HG03469 (cell line): ENCODE measurements at regions not wholly inside any gene's neighbourhood (a gene's known extent, or its start where the extent isn't known, plus 50 kb on each side); places are given as distances from the start of the nearest gene placed in this dataset.
"Not testable (repeated sequence)": the region's sequence is repeated elsewhere in the genome, so short reads cannot be mapped to it uniquely, and the experiment has no call there.

Experiments used
- ATAC-seq: cut with Tn5 transposase; IDR thresholded peaks from one replicate; pipeline ENCODE4 v1.9.1; 2021; ENCODE audit warnings: mild to moderate bottlenecking, moderate library complexity, moderate number of reproducible peaks; ENCODE audit not compliant: unreplicated experiment

DNA sequence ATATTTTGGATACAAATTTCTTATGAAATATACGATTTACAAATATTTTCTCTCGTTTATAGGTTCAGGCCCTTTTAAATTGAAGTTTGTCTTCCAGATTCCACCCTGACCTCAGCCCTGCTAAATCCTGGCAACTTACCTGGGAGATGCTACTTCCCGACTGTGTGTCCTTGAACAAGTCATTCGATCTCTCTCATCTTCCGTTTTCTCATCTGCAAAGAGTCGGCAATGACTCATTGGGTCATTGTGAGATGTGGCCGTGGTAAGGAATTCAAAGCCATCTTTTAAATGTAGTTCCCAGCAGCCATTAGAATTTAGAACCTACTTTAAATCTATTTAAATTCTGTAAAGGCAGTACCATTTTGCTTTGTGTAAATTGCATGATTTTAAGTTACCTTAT is 72.5 kb downstream of the LHX2 start:
- ATAC-seq: no peak

DNA sequence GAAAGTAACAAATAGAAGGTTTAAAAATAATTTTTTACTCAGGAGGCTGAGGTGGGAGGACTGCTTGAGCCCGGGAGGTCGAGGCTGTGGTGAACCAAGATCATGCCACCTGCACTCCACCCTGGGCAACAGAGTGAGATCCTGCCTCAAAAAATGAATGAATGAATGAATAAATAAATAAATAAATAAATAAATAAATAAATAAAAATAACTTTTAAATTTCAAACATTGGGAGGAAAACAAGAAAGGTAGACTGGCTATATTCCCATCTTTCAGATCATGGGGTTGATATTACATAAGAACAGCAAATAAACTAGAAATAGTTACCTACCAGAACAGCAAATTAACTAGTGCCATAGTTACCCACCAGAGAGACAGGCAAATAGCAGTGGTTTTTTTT is 75.7 kb downstream of the LHX2 start:
- ATAC-seq: no peak

DNA sequence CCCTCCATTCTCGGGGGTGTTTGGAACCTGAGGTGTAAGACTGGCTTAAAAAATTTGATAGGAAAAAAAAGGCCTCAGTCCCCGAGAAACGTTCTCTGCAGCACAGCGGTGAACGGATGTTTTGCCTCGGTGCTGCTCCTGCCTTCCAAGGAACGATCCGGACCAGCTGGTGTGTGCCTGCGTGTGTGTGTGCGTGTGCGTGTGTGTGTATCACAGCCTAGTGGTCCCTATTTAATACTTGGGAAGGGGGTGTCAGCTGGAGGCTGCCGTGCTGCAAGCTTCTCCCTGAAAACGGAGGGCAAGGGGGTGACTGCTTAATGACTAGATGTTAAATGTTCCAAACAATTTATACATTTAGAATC is 76.9 kb downstream of the LHX2 start:
- no peak for ATAC-seq

DNA sequence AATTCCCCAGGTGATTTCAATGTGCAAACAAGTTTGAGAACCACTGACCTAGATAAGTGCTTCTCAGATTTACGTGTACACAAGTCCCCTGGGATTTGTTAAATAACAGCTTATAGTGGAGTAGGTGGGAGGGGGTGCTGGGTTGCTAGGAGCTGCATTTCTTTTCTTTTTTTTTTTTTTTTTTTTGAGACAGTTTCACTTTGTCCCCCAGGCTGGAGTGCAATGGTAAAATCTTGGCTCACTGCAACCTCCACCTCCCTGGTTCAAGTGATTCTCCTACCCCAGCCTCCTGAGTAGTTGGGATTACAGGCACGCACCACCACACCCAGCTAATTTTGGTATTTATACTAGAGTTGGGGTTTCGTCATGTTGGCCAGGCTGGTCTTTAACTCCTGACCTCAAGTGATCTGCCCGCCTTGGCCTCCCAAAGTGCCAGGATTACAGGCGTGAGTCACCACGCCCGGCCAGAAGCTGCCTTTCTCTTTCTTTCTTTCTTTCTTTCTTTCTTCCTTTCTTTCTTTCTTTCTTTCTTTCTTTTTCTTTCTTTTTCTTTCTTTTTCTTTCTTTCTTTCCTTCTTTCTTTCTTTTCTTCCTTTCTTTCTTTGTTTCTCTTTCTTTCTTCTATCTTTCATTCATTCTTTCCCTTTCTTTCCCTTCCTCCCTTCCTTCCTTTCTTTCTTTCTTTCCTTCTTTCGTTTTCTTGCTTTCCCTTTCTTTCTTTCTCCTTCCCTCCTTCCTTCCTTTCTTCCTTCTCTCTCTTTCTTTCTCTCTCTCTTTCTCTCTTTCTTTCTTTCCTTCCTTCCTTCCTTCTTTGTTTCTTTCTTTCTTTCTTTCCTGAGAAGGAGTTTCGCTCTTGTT is 78.3 kb downstream of the LHX2 start:
- peak; percentile 54 for ATAC-seq

DNA sequence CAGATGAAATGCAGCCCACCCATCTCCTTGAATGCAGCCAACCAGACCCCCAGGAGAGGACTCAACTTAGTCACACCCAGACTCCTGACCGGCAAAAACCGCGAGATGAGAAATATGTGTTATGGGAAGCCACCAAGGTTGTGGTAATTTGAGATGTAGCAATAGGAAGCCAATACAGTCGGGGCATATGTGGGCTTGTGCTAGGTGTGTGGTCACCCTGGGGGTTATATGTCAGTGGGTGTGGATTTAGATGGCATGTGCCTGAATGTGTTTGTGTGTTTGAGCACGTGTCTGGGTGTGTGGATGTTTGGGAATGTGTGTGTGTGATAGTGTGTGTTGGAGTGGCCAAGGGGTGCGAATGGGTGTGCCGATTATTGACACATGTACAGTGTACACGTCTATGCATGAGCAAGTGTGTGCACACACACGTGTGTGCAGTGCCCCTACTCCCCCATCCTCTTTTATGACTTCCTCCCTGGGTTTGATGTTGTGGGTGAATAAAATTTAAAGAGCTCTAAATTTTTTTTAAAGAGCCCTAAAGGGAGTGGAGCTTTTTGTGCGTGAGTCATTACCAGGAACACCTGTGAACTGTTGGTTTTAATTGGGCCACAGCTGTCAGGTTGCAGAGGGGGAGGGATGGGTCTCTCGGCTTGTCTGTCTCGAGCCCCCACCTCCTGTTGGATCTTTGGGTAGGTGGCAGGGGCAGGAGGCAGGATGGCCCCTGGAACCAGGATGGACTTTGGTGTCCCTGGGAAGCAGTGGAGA is 86.8 kb downstream of the LHX2 start:
- ATAC-seq: no peak

DNA sequence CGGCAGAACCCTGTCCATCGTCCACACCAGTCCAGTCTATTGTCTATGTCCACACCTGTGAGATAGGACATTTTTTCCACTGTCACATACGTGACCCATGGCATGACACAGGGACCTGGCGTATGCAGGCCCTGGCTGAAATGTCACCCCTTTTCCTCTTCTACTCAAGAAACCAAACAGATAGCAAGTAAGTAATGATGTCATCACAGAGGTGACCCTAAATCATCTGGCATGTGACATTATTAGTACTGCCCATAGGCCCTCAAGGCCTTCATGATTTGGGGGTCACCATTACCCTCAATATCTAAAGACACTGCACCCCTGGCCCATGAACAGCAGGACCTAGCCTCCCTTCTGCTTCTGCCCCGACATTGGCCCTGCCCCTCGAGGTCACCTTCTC is 88.3 kb downstream of the LHX2 start:
- ATAC-seq: no peak

DNA sequence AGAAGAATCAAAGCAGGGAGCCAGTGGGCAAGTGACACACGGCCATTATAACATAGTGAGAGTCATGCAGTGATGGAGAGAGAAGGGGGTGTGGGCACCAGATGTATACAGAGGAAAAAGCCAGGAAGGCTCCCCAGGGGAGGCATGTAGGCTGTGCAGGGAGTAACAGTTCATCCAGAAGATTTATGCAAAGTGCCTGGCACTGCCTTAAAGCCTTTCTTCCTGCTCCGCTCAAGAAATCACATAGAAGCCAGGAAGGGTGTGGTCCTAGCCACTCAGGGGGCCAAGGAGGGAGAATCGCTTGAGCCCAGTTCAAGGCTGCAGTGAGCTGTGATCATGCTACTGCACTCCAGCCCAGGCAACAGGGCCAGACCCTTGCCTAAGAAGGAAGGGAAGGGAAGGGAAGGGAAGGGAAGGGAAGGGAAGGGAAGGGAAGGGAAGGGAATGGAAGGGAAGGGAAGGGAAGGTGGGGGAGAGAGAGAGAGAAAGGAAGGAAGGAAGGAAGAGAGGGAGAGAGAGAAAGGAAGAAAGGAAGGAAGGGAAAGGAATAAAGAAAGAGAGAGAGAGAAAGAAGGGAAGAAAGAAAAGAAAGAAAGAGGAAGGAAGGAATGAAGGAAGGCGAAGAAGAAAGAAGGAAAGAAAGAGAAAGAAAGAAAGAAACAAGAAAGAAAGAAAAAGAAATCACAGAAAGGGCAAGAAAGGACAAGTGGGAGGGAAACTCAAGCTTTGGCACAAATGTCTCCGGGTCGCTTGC is 89.8 kb downstream of the LHX2 start:
- no peak for ATAC-seq

DNA sequence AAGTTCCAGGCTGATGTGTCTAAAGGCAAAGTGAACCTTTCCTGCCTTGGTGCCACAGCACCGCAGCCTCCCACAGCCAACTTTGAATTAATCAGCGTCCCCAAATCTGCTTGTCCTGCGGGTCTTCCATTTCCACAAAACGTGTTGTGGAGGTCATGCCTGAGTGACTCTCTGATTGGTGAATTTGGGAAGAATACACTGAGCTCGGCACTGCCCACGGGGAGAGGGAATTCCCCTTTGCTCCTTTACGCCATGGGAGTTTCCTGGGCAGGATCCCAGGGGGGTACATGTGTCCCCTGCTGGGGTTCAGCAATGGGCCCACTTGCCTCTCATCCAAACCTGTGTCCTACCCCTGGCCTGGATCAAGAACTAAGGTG is 90.4 kb downstream of the LHX2 start:
- no peak for ATAC-seq

DNA sequence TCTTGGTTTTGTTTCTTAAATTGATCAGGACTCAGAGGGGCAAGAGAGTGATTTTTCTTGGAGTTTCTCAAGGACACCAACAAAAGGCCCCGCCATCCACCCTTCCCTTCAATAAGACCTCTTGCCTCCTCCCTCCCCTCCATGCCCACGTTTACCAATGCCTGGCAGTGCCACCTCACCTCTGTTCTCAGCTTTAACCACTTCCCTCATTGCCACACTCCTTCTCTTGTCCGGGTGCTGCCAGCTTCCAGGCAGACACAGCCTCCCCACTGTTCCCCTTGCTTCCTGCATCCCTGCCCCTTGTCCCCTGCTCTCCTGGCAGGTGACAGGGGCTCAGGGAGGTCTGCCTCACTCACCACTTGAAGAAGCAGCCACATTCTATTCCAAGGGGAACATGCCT is 90.8 kb downstream of the LHX2 start:
- ATAC-seq: no peak

DNA sequence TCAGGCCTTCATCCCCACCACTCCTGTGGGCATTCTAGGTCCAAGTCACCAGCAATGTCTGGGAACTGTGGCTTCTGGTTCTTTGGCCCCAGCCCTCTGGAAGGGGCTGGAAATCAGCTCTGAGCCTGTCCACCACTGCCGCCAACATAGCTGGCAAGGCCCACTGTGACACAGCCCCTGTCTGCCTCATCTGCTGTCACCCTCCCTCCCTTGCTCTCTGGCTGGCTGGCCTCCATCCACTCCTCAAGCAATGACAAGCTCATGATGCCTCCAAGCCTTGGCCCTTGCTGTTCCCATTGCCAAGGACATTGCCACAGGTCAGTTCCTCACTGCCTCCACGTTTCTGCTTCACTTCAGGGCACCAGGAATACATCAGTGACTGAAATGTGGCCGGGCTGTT is 93.7 kb downstream of the LHX2 start:
- no peak for ATAC-seq

DNA sequence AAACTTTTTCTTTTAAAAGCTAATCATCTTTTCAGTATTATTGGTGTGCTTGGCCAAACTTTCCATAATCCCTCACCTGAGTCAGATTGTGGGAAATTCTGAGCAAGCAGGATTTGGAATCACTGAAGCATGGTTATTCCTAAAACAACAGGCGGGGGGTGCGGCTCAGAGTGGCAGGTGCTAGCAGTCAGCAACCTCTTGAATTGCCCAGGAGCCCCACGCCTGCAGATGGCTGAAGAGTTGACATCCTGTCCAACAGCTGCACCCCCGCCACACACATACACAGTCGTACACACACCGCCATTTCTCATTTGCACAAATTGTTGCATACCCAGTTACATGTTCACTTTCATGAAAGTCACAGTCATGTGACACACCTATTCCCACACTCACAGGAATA is 96.6 kb downstream of the LHX2 start:
- no peak for ATAC-seq

DNA sequence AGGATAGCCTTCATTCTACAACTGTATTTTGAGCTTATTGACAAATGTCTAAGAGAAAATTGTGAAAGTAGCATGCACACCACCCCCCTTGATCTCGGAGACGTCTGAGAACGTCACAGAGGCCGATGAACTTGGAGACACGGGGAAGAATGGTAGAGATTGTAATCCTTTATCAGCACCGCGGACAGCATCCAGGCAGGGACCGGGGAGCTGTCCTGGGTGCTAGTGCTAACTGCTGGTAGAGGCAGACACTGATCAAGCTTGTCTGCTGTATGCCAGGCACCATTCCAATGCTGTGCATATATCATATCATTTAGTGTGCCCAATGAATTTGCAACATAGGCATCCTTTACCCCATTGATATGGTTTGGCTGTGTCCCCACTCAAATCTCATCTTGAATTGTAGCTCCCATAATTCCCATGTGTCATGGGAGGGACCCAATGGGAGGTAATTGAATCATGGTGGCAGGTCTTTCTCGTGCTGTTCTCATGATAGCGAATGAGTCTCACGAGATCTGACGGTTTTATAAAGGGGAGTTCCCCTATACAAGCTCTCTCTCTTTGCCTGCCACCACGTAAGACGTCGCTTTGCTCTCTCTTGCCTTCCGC is 98.8 kb downstream of the LHX2 start:
- ATAC-seq: no peak

DNA sequence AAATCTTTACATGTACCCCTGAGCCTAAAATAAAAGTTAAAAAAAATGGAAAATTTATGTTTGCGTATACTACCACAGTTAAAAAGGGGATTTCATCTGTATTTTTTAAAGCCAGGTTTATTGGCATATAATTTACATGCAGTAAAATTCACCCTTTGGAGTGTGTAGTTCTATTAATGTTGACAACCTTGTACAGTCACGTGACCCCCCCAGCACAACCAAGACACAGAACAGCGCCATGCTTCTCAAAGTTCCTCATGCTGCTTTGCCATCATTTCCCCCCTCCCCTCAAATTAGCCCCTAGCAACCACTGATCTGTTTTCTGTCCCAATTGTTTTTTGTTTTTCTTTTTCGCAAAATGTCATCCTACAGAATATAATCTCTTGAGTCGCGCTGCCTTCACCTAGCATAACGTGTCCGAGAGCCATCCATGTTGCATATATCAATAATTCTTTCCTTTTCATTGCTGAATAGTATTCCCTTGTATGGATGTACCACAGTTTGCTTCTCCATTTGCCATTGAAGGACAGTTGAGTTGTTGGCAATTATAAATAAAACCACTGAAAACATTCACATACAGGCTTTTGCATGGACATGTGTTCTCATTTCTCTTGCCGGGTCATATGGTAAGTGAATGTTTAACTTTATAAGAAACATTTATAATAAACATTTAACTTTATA is 105.3 kb downstream of the LHX2 start:
- ATAC-seq: no peak

DNA sequence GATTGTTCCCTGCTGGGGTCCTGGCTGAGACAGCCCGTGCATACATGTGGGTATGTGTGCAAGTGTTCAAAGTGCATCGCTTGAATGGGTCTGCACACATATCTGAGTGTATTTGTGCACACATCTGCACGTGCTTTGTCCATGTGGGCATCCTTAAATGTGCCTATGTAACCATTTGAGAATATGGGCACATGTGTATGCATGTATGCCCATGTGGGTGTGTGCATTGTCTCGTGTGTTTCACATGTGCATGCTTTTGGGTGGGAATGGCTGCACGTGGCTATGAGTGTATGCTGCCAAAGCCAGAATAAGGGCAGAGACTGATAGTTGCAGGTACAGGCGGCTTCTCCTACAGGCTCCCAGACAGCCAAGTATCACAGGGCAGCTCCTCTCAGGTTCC is 107.3 kb downstream of the LHX2 start:
- no peak for ATAC-seq

DNA sequence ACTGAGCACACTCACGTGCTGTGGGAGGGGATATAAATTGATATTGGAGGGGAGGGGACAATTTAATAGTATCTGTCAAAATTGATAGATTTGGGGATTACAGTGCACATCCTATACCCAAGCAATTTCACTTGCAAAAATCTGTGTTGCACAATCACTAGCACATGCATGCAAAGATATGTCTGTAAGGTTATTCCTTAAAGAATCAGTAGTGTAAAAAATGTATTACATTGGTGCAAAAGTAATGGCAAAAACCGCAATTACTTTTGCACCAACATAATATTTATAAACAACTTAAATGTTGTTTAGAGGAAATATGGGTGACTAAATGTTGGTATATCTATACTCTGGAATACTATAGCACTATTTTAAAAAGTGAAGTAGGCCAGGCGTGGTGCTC is 108.7 kb downstream of the LHX2 start:
- no peak for ATAC-seq

DNA sequence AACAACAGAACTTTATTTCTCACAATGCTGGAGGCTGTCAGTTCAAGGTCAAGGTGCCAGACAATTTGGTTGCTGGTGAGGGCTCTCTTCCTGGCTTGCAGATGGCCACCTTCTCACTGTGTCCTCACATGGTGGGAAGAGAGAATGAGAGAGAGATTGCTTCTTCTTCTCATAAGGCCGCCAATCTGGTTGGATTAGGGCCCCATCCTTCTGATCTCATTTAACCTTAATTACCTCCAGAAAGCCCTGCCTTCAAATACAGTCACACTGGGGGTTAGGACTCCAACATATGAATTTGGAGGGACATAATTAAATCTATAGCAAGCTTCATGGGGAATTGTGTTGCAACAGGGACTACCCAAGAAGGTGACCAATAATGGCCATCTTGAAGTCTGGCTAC is 110.2 kb downstream of the LHX2 start:
- no peak for ATAC-seq

DNA sequence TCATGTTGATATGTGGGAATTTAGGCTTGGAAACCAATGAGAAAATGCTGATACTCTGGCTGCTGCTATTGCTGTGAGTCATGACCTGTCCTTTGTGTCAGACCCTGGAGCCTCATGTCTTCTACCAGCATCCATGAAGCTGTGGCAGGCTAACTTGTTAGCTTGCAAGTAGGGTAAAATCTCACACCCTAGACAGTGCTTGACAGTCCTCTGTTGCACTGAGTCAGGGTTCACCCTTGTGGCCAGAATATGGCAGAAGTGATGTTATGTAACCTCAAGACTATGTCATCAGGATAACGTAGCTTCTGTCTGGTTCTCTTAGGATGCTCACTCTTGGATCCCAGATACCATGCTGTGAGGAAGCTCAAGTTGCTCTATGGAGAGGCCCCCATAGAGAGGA is 110.8 kb downstream of the LHX2 start:
- no peak for ATAC-seq

DNA sequence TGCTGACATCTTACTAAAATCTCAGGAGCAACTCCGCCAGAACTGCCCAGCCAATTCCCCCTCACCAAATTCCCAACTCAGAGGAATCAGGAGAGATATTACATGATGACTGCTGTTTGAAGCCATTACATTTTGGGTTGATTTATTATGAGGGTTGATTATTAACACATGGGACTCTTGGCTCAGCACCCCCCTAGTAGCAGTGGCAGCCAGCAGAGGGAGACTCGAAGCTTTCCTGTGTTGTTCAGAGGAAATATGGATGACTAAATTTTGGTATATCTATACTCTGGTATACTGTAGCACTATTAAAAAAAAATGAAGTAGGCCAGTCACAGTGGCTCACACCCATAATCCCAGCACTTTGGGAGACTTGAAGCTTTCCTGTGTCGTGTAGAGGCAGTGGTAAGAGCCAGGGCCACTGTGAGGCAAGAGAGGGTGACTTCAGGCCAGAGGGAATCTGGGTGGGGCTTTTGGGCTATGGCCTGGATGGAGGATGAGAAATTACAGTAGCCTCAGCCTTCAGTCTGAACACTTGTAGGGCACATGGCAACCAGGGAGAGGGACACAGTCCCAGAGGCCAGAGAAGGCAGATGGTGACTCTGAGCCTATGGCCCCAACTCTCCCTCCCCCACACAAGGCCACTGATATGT is 111.4 kb downstream of the LHX2 start:
- no peak for ATAC-seq

DNA sequence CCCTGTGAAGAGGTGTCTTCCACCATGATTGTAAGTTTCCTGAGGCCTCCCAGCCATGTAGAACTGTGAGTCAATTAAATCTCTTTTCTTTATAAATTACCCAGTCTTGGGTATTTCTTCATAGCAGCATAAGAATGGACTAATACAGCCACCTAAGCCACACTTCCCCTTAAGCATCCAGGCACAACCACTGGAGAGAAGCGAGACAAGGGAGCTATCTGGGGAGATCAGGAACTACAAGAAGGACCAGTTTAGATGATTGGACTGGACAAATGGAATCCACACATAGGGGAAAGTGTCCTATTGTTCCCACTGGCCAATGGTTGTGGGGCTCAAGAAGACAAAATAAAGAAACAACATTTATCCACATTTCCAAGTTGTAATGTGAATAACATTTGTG is 112.1 kb downstream of the LHX2 start:
- ATAC-seq: not testable (repeated sequence)
